T1000 (cell line): ENCODE measurements at regions not wholly inside any gene's neighbourhood (a gene's known extent, or its start where the extent isn't known, plus 50 kb on each side); places are given as distances from the start of the nearest gene placed in this dataset.
"Not testable (repeated sequence)": the region's sequence is repeated elsewhere in the genome, so short reads cannot be mapped to it uniquely, and the experiment has no call there.

ENCODE experiments used
- DNase-seq: peaks from one replicate; lab custom pipeline; 2025; ENCODE audit warnings: mixed read lengths; lab: John Stamatoyannopoulos, UW

- no peak for DNase-seq
These were observed 511.3 kb downstream of the ARL4A start for GRCh38 chr7:13198727-13199126.

- DNase-seq: no peak
These were observed 514.2 kb downstream of the ARL4A start for GRCh38 chr7:13201628-13202027.

GRCh38 chr7:13217768-13218167 lies 530.3 kb downstream of the ARL4A start:
- no peak for DNase-seq

GRCh38 chr7:13225068-13225467 lies 537.6 kb downstream of the ARL4A start:
- no peak for DNase-seq

- no peak for DNase-seq
These were observed 539.0 kb downstream of the ARL4A start for GRCh38 chr7:13226385-13226784.

- no peak for DNase-seq
These were observed 543.8 kb downstream of the ARL4A start for GRCh38 chr7:13231216-13231615.

- DNase-seq: no peak
These were observed 548.0 kb downstream of the ARL4A start for GRCh38 chr7:13235436-13235835.

GRCh38 chr7:13236026-13236425 lies 548.6 kb downstream of the ARL4A start:
- DNase-seq: no peak

- DNase-seq: peak; percentile 13
These were observed 552.9 kb downstream of the ARL4A start for GRCh38 chr7:13240349-13240748.

- no peak for DNase-seq
These were observed 554.0 kb downstream of the ARL4A start for GRCh38 chr7:13241416-13241815.

- DNase-seq: no peak
These were observed 570.2 kb downstream of the ARL4A start for GRCh38 chr7:13257661-13258060.

- DNase-seq: no peak
These were observed 571.0 kb downstream of the ARL4A start for GRCh38 chr7:13258386-13258785.

GRCh38 chr7:13259930-13260329 lies 572.5 kb downstream of the ARL4A start:
- no peak for DNase-seq

GRCh38 chr7:13262929-13263530 lies 575.6 kb downstream of the ARL4A start:
- DNase-seq: no peak

GRCh38 chr7:13265271-13265670 lies 577.8 kb downstream of the ARL4A start:
- DNase-seq: no peak

- DNase-seq: not testable (repeated sequence)
These were observed 586.8 kb downstream of the ARL4A start for GRCh38 chr7:13274205-13274604.

GRCh38 chr7:13276977-13277376 lies 589.5 kb downstream of the ARL4A start:
- DNase-seq: no peak

GRCh38 chr7:13278020-13278419 lies 590.6 kb downstream of the ARL4A start:
- DNase-seq: no peak

- DNase-seq: no peak
These were observed 592.5 kb downstream of the ARL4A start for GRCh38 chr7:13279854-13280435.

- DNase-seq: no peak
These were observed 595.0 kb downstream of the ARL4A start for GRCh38 chr7:13282377-13282980.

GRCh38 chr7:13286916-13287315 lies 599.5 kb downstream of the ARL4A start:
- DNase-seq: no peak

- DNase-seq: no peak
These were observed 601.1 kb downstream of the ARL4A start for GRCh38 chr7:13288516-13288915.

- no peak for DNase-seq
These were observed 603.5 kb downstream of the ARL4A start for GRCh38 chr7:13290975-13291374.
